Bronchial epithelial cell (primary cell): ENCODE measurements at regions not wholly inside any gene's neighbourhood (a gene's known extent, or its start where the extent isn't known, plus 50 kb on each side); places are given as distances from the start of the nearest gene placed in this dataset.

Source experiments
- DNase-seq: peaks from one replicate; pipeline ENCODE4 v3.0.0-alpha.2; 2010; ENCODE audit warnings: low read depth
- FAIRE-seq: peaks from 2 replicates; lab custom pipeline; 2011; peaks lifted over from hg19 to GRCh38; lab: Jason Lieb, UNC
- H3K27me3 ChIP-seq: 2 replicates; pipeline ENCODE4 v1.5.1; 2011; ENCODE audit warnings: low read length; ENCODE audit not compliant: control insufficient read depth, insufficient read depth
- H3K36me3 ChIP-seq: 2 replicates; pipeline ENCODE4 v1.5.1; 2011; ENCODE audit warnings: low read length; ENCODE audit not compliant: control insufficient read depth, insufficient read depth
- H3K4me3 ChIP-seq: 2 replicates; pipeline ENCODE4 v1.5.1; 2011; ENCODE audit warnings: mild to moderate bottlenecking, low read depth, low read length, control low read depth
- CTCF ChIP-seq: IDR thresholded peaks from 2 replicates; pipeline ENCODE4 v1.5.1; 2011; ENCODE audit warnings: mild to moderate bottlenecking, moderate library complexity, low read length, control low read depth, inconsistent platforms; ENCODE audit not compliant: insufficient read depth, severe bottlenecking

- no peak for TF ChIP-seq CTCF
- Histone ChIP-seq H3K36me3 (no peaks in the 10 kb centered on the region), H3K4me3 (no peak overlapping the region), H3K27me3 (no peaks in the 10 kb centered on the region)
- no peak for DNase-seq
- FAIRE-seq: no peak
Observed at GRCh38 chr1:222074317-222074716, 332.4 kb upstream of the DUSP10 start.

- Histone ChIP-seq H3K36me3 (no peaks in the 10 kb centered on the region), H3K4me3 (no peak overlapping the region), H3K27me3 (no peaks in the 10 kb centered on the region)
- DNase-seq (peak; percentile 44), FAIRE-seq (no peak)
- no peak for TF ChIP-seq CTCF
Observed at GRCh38 chr1:222073307-222073995, 331.6 kb upstream of the DUSP10 start.

GRCh38 chr1:222071387-222071786 is 329.5 kb upstream of the DUSP10 start:
- DNase-seq (no peak), FAIRE-seq (no peak)
- H3K27me3 ChIP-seq: no peaks in the 10 kb centered on the region
- no peak for TF ChIP-seq CTCF
- no peak overlapping the region for H3K4me3 ChIP-seq
- H3K36me3 ChIP-seq: no peaks in the 10 kb centered on the region

GRCh38 chr1:222068937-222069336 is 327.0 kb upstream of the DUSP10 start:
- no peak for TF ChIP-seq CTCF
- FAIRE-seq (no peak), DNase-seq (peak; percentile 40)
- Histone ChIP-seq H3K36me3 (no peaks in the 10 kb centered on the region), H3K27me3 (no peaks in the 10 kb centered on the region), H3K4me3 (no peak overlapping the region)

- no peak for TF ChIP-seq CTCF
- H3K36me3 ChIP-seq: no peaks in the 10 kb centered on the region
- no peak overlapping the region for H3K4me3 ChIP-seq
- peak; percentile 13 for FAIRE-seq
- peak; percentile 13 for DNase-seq
- H3K27me3 ChIP-seq: no peaks in the 10 kb centered on the region
Observed at GRCh38 chr1:222068101-222068500, 326.2 kb upstream of the DUSP10 start.

GRCh38 chr1:222066539-222066938 is 324.6 kb upstream of the DUSP10 start:
- FAIRE-seq (no peak), DNase-seq (no peak)
- no peak overlapping the region for H3K4me3 ChIP-seq
- H3K36me3 ChIP-seq: no peaks in the 10 kb centered on the region
- TF ChIP-seq CTCF: no peak
- H3K27me3 ChIP-seq: no peaks in the 10 kb centered on the region
